ENCODE measurements at regions not wholly inside any gene's neighbourhood (a gene's known extent, or its start where the extent isn't known, plus 50 kb on each side); places are given as distances from the start of the nearest gene placed in this dataset.

DNA sequence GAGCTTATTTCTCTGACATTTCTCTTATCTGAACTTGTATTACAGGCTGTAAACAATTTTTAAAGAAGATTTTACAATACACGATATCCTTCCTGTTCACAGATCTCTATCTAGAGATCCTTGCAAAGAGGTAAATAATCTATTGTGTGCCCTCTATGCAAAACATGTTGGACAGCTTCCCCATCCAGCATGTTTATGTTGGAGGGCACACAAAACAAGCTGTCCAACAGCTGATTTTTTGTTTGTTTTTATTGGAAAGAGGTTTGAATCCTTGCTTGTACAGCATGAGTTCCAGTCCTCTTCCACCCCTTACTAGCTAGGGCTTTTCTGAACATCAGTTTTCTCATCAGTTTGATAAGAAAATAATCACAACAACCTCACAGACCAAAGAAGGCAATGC lies 62.3 kb upstream of the SYNDIG1 start:
- TF ChIP-seq CTCF (IDR thresholded peaks at IDR 0.05), result no peak
- TF ChIP-seq POLR2A (IDR thresholded peaks at IDR 0.05), result no peak
